ENCODE measurements at regions not wholly inside any gene's neighbourhood (a gene's known extent, or its start where the extent isn't known, plus 50 kb on each side); places are given as distances from the start of the nearest gene placed in this dataset.

- no peak overlapping the region for H3K9ac ChIP-seq (ENCODE audit: low read depth in 2 of 2, low read length in 2 of 2)
- peak; percentile 49 for DNase-seq
These were observed 215.3 kb upstream of the ZNF32 start for GRCh38 chr10:43863859-43864591.

GRCh38 chr10:43863270-43863669, 214.6 kb upstream of the ZNF32 start:
- no peaks in the 10 kb centered on the region for H3K36me3 ChIP-seq

More at GRCh38 chr10:43863859-43864591, 215.3 kb upstream of the ZNF32 start:
- no peaks in the 10 kb centered on the region for H3K9me3 ChIP-seq
- H3K4me3 ChIP-seq: no peak overlapping the region
- H3K36me3 ChIP-seq: no peaks in the 10 kb centered on the region
- no peaks in the 10 kb centered on the region for H3K27me3 ChIP-seq
- peak overlapping the region; percentile 58 for H3K27ac ChIP-seq
- peaks cover 5% of the 10 kb centered on the region for H3K4me1 ChIP-seq
- TF ChIP-seq CTCF (IDR thresholded peaks at IDR 0.05): no peak
- intact Hi-C loops (cut with DNase I): no loop called here

GRCh38 chr10:43862756-43863155, 214.1 kb upstream of the ZNF32 start:
- no peak overlapping the region for H3K9ac ChIP-seq (ENCODE audit: low read depth in 2 of 2, low read length in 2 of 2)
- intact Hi-C loops (cut with DNase I): no loop called here
- no peak overlapping the region for H3K27ac ChIP-seq
- no peak for TF ChIP-seq CTCF (IDR thresholded peaks at IDR 0.05)
- H3K9me3 ChIP-seq: no peaks in the 10 kb centered on the region
- peaks cover 5% of the 10 kb centered on the region for H3K4me1 ChIP-seq
- H3K4me3 ChIP-seq: no peak overlapping the region
- no peaks in the 10 kb centered on the region for H3K36me3 ChIP-seq
- no peaks in the 10 kb centered on the region for H3K27me3 ChIP-seq
- no peak for DNase-seq

More at GRCh38 chr10:43863270-43863669, 214.6 kb upstream of the ZNF32 start:
- Histone ChIP-seq H3K27ac (peak overlapping the region; percentile 58), H3K9ac (ENCODE audit: low read depth in 2 of 2, low read length in 2 of 2) (no peak overlapping the region), H3K9me3 (no peaks in the 10 kb centered on the region), H3K27me3 (no peaks in the 10 kb centered on the region), H3K4me1 (peaks cover 5% of the 10 kb centered on the region), H3K4me3 (no peak overlapping the region)
- TF ChIP-seq CTCF (IDR thresholded peaks at IDR 0.05): no peak
- DNase-seq: no peak
- intact Hi-C loops (cut with DNase I): no loop called here

GRCh38 chr10:43861966-43862751, 213.5 kb upstream of the ZNF32 start:
- intact Hi-C loops (cut with DNase I): no loop called here
- Histone ChIP-seq H3K4me3 (no peak overlapping the region), H3K36me3 (no peaks in the 10 kb centered on the region), H3K9ac (ENCODE audit: low read depth in 2 of 2, low read length in 2 of 2) (no peak overlapping the region), H3K27ac (no peak overlapping the region), H3K27me3 (no peaks in the 10 kb centered on the region), H3K9me3 (no peaks in the 10 kb centered on the region), H3K4me1 (peaks cover 5% of the 10 kb centered on the region)
- no peak for DNase-seq
- TF ChIP-seq CTCF (IDR thresholded peaks at IDR 0.05): no peak

GRCh38 chr10:43859016-43859525, 210.4 kb upstream of the ZNF32 start:
- Histone ChIP-seq H3K27ac (no peak overlapping the region), H3K27me3 (no peaks in the 10 kb centered on the region), H3K4me3 (no peak overlapping the region), H3K4me1 (peaks cover 5% of the 10 kb centered on the region), H3K9me3 (no peaks in the 10 kb centered on the region), H3K9ac (ENCODE audit: low read depth in 2 of 2, low read length in 2 of 2) (no peak overlapping the region), H3K36me3 (no peaks in the 10 kb centered on the region)
- no peak for DNase-seq
- intact Hi-C loops (cut with DNase I): no loop called here
- TF ChIP-seq CTCF (IDR thresholded peaks at IDR 0.05): no peak
